Stimulated activated effector memory CD8-positive, alpha-beta T cell treated with anti-CD3 and anti-CD28 coated beads, Interleukin-12 subunit alpha, Interleukin-12 subunit beta, amount 100 ng/mL, for 72 hours (primary cell): ENCODE measurements at regions not wholly inside any gene's neighbourhood (a gene's known extent, or its start where the extent isn't known, plus 50 kb on each side); places are given as distances from the start of the nearest gene placed in this dataset.

Experiments used
- ATAC-seq: fragments of 150-1000 bp; cut with Tn5 transposase; 2 replicates; pipeline ENCODE4 v1.10.0; 2021
- DNase-seq, 2 donors: peaks; one replicate each; pipeline ENCODE4 v3.0.0; 2021 to 2022; ENCODE audit warnings: low spot score in 2 of 2
- H3K27ac Mint-ChIP-seq: one replicate; pipeline ENCODE4 v1.8.0; 2022; ENCODE audit warnings: mild to moderate bottlenecking, mixed read lengths
- H3K36me3 Mint-ChIP-seq: one replicate; pipeline ENCODE4 v1.8.0; 2022; ENCODE audit warnings: mild to moderate bottlenecking, mixed read lengths
- H3K4me1 Mint-ChIP-seq: one replicate; pipeline ENCODE4 v1.8.0; 2022; ENCODE audit warnings: mixed read lengths
- H3K4me3 Mint-ChIP-seq: one replicate; pipeline ENCODE4 v1.8.0; 2022; ENCODE audit warnings: mild to moderate bottlenecking, mixed read lengths
- H3K9me3 Mint-ChIP-seq: one replicate; pipeline ENCODE4 v1.8.0; 2022; ENCODE audit warnings: mixed read lengths

DNA sequence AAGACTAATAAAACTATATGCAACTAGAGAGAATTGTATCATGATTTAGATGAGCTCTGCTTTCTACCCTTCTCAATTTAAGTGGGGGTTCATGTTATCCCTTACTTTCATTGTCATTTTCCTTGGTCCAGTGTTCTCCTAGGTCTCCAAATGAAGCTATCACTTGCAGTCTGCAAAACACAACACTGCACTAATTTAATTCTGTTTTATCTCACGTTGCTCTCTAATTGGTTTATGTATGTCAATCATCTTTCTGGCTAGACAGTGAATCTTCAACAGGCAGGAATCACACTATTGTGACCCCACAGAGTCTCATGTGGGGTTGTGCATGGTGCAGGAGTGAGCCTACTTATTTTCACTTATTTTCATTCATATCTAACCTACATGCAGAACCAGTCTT lies 348.3 kb upstream of the SYT4 start:
- no peak overlapping the region for H3K4me3 Mint-ChIP-seq

DNA sequence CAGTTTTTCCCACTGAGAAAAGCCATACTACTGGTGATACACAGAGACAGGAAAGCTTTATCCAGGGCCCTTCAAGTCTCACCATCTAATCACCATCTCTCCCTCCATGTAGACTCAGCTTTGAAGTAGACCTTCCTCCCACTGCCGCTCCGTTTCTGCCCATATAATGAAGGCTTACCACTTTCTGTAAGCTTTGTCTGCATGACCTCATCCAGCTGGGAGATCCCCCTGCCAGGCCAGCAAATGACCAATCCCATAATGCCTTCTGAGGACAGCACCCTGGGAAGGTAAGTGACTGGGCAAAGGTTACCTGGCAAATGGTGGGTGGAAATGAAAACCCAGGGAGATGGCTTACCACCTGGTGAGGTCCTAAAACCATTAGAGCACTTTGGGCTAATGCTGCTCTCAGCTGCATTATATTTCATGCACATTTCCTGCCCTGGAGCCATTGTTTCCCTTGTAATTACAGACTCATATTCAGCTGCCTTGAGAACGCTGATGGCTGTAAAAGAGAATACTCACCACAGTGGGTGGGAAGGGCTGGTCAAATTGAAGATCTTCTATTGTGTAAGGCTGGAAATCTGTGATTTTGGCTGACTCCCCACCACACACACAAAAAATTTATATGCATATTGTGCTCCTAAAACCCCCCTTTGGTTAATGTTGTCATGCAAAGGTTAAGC lies 350.7 kb upstream of the SYT4 start:
- ATAC-seq, result no peak
- H3K36me3 Mint-ChIP-seq, result no peaks in the 10 kb centered on the region
- no peak overlapping the region for H3K27ac Mint-ChIP-seq
- no peaks in the 10 kb centered on the region for H3K4me1 Mint-ChIP-seq
- H3K9me3 Mint-ChIP-seq, result no peaks in the 10 kb centered on the region
- H3K4me3 Mint-ChIP-seq, result no peak overlapping the region
- DNase-seq, result no peak

More for the DNA sequence above, 348.3 kb upstream of the SYT4 start:
- H3K9me3 Mint-ChIP-seq, result no peaks in the 10 kb centered on the region
- H3K4me1 Mint-ChIP-seq, result no peaks in the 10 kb centered on the region
- DNase-seq, result no peak
- H3K27ac Mint-ChIP-seq, result no peak overlapping the region
- ATAC-seq, result no peak
- no peaks in the 10 kb centered on the region for H3K36me3 Mint-ChIP-seq

DNA sequence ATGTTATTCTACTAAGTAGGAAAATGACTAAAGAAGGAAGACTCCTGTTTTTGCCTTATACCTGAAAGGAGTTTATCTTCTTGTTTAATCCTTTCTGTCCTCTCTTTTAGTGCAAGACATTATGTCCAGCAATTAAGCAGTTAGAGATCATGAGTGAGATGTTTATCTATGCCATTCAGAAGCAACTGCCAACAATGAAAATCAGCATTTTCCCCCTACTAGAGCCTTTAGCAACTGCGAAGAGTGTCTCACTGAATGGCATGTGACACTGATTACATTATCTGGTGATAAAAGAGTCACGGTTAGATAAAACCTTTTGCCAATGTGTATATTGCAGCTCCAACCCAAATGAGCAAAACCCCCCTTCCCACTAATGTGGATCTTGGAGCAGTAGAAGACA lies 357.7 kb upstream of the SYT4 start:
- no peak for ATAC-seq
- no peak overlapping the region for H3K27ac Mint-ChIP-seq
- no peaks in the 10 kb centered on the region for H3K4me1 Mint-ChIP-seq
- no peaks in the 10 kb centered on the region for H3K36me3 Mint-ChIP-seq
- DNase-seq, result no peak
- H3K9me3 Mint-ChIP-seq, result peaks cover 2% of the 10 kb centered on the region
- no peak overlapping the region for H3K4me3 Mint-ChIP-seq

DNA sequence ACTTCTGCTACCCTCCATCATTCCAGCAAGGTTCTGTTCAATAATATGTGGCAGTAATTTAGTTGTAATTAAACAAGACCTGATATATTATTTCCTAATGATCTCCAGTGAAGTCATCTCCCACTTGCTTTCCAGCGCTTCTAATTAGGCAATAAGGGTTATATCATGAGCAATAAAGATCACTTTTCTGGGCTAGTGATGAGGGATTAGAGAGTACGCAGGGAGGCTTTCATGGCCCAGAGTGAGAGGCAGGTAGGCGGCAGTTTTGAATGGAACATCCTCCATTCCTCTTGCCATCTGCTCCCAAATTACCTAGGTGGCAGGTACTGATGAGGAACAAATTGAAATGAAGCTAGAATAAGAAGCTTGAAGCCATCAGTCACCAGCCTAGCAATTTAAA lies 358.1 kb upstream of the SYT4 start:
- no peak overlapping the region for H3K27ac Mint-ChIP-seq
- no peak for DNase-seq

DNA sequence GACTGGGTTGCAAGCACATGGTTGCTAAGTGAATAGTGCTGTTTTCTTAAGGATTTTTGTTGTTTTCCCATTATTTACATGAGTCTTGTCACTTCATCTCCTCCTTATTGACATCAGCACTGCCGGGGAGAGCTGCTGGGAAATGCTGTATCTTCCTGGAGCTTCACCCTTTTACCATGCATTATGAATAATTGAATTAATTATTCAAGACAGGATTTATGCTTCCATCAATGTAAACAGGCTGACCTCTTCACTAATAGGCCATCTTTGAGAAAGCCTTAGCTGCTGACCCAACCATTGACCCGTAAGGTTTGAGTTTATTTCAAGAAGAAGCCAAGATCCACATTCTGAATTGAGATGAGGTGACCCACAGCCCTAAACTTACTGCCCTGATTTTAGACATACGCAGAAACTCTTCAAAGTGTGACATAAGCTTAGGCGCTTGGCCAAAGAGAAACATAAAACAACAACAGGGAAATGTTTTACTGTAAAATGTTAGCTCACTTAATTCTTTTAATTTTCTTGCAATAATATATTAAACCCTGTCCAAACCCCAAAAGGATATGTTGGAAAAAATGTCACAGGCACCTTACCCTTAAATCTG lies 365.5 kb upstream of the SYT4 start:
- H3K9me3 Mint-ChIP-seq, result peaks cover 11% of the 10 kb centered on the region
- ATAC-seq (no peak), DNase-seq (no peak)
- H3K36me3 Mint-ChIP-seq, result no peaks in the 10 kb centered on the region
- H3K4me3 Mint-ChIP-seq, result no peak overlapping the region
- no peaks in the 10 kb centered on the region for H3K4me1 Mint-ChIP-seq
- H3K27ac Mint-ChIP-seq, result no peak overlapping the region

More for the DNA sequence above, 358.1 kb upstream of the SYT4 start:
- no peak overlapping the region for H3K4me3 Mint-ChIP-seq
- no peaks in the 10 kb centered on the region for H3K36me3 Mint-ChIP-seq
- peaks cover 4% of the 10 kb centered on the region for H3K9me3 Mint-ChIP-seq
- ATAC-seq, result no peak
- H3K4me1 Mint-ChIP-seq, result no peaks in the 10 kb centered on the region

DNA sequence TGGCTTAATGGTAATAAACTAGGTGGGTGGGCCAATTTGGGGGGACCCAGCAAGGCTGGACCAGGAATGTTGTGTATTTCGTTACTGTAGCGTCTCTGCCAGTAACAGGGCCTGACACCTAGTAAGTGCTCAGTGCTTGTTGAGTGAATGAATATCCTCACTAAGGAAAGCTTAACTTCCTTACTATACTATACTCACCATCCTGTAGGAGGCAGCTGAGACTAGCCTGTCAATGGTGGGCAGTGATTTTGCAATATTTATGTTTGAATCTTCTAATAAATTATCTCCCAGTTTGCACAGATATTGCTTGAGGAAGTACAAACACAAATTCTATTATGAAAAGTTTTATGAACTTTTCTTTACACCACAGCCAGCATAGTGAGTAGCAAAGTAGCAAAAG lies 370.7 kb upstream of the SYT4 start:
- Mint-ChIP-seq H3K36me3 (no peaks in the 10 kb centered on the region), H3K9me3 (no peaks in the 10 kb centered on the region), H3K27ac (no peak overlapping the region), H3K4me1 (no peaks in the 10 kb centered on the region), H3K4me3 (no peak overlapping the region)
- DNase-seq (no peak), ATAC-seq (no peak)

DNA sequence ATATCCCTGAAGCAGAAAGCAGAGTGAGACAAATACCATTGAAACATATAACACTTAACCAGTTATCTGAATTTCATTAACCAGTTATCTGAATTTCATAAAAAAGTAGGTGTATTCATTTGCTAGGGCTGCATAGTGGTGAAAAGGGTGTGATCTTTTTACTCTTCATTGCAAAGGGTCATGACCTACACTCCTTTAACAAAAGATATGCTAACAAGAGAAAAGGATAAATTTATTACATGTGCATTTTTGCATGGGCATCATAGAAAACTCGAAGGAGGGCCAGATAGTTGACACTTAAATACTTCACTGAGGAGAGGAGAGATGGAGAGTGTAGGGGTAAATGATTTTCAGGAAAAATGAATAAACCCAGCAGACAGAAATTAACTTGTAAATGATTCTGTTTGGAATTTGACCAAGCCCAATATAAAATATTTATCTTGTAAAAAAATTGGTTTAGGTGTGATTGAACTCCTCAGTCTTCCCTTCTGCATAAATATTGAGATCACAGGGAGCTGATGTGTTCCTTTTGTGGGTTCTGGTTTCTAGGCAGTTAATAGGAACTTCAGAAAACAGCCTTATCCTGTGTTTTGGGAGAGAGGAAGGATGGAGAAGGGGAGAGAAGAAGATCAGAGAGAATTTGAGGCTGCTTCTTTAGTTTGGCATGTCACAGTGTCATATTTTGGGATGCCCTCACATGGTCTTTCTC lies 372.5 kb upstream of the SYT4 start:
- Mint-ChIP-seq H3K4me3 (no peak overlapping the region), H3K4me1 (no peaks in the 10 kb centered on the region), H3K36me3 (no peaks in the 10 kb centered on the region)

DNA sequence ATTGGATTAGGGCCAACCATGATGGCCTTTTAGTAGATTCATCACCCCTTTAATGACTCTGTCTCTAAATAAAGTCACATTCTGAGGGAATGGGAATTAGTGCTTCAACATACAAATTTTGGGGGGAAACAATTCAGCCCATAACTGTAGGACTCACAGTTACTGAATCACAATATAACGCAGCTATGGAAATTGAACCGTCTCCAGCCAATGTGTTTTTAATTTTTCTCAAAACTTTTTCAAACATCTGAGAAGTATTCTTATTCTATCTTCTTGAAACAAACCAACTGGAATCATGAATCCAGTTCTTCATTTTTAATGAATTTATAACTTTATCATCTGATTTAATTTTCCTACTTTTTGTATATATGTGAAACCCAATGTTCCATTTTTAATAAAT lies 373.1 kb upstream of the SYT4 start:
- no peaks in the 10 kb centered on the region for H3K36me3 Mint-ChIP-seq
- peaks cover 3% of the 10 kb centered on the region for H3K9me3 Mint-ChIP-seq
- no peak for ATAC-seq
- no peak for DNase-seq
- no peak overlapping the region for H3K27ac Mint-ChIP-seq
- no peak overlapping the region for H3K4me3 Mint-ChIP-seq
- H3K4me1 Mint-ChIP-seq, result no peaks in the 10 kb centered on the region

More for the DNA sequence above, 372.5 kb upstream of the SYT4 start:
- peaks cover under 1% of the 10 kb centered on the region for H3K9me3 Mint-ChIP-seq
- no peak overlapping the region for H3K27ac Mint-ChIP-seq
- no peak for DNase-seq
- ATAC-seq, result no peak

DNA sequence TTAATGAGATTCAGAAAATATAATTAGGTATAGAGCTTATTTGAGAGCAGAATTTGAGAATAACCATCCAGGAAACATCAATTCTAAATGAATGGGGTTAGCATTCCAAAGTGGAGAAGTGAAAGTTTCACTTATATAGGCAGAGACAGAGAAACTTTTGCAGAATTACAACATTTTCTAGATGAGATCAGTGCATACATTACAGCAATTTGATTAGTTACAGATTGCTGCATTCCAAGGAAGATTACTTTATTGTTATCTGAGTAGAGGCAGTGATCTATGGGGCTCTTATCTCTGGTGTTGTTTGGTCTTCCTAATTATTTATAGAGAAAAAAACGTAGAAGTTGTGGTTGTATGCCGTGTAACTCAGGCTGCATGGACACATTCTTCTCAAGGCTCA lies 373.8 kb upstream of the SYT4 start:
- H3K36me3 Mint-ChIP-seq, result no peaks in the 10 kb centered on the region
- H3K9me3 Mint-ChIP-seq, result peaks cover 3% of the 10 kb centered on the region
- no peaks in the 10 kb centered on the region for H3K4me1 Mint-ChIP-seq
- ATAC-seq, result no peak
- no peak for DNase-seq
- H3K27ac Mint-ChIP-seq, result no peak overlapping the region
- H3K4me3 Mint-ChIP-seq, result no peak overlapping the region

DNA sequence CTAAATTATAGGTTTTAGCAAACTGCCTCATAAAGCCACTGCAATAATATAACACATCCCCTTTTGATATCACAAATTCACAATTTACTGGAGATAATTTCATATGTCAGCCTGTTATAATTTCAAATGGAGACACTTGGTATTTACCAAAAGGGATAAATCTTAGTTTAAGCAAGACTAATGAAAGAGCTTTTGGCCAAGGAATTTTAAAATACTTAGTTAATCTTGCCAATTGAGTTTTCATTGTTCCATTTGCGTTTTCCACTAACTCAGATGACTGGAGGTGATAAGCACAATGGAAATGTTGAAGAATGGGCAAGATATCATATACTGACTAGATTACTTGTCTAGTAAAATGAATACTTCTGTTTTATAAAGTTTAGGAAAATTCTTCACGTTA lies 379.3 kb upstream of the SYT4 start:
- Mint-ChIP-seq H3K36me3 (no peaks in the 10 kb centered on the region), H3K9me3 (peaks cover 6% of the 10 kb centered on the region), H3K27ac (no peak overlapping the region), H3K4me1 (no peaks in the 10 kb centered on the region), H3K4me3 (no peak overlapping the region)
- ATAC-seq (no peak), DNase-seq (no peak)

DNA sequence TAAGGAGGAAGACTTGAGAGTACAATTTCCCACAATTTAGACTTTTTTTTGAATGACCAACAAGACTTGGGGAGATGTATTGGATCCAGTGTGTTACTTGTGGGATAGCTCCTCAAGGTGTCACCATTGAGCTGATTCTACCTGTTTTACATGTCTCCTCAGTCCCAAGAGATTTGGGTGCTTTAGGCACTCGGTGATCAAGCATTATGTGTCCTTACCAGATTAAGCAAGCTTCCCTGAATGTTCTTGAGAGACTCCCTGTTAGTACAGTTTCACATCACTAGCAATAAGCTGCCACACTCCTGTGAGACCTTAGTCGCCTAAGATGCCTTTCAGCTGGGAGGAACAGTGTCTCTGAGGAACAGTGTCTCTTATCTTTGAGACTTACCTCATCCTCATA lies 384.3 kb upstream of the SYT4 start:
- H3K27ac Mint-ChIP-seq, result no peak overlapping the region
- H3K9me3 Mint-ChIP-seq, result peaks cover 8% of the 10 kb centered on the region
- no peaks in the 10 kb centered on the region for H3K4me1 Mint-ChIP-seq
- DNase-seq (no peak), ATAC-seq (no peak)
- H3K36me3 Mint-ChIP-seq, result no peaks in the 10 kb centered on the region
- no peak overlapping the region for H3K4me3 Mint-ChIP-seq

DNA sequence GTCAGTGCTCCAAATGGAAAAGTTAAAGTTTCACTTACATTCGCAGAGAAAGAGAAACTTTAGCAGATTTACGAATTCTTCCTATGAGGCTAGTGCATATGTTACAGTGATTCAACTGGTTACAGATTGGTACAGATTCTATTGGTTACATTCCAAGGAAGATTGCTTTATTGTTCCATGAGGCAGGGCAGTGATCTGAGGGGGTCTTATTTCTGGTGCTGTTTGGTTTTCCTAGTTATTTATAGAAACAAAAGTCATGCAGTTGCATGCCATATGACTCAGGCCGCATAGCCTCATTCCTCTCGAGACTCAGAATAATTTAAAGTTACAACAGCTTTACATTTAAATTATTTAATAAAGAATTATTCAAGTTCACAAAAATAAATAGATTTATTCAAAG lies 385.4 kb upstream of the SYT4 start:
- Mint-ChIP-seq H3K4me3 (no peak overlapping the region), H3K27ac (no peak overlapping the region), H3K9me3 (peaks cover 8% of the 10 kb centered on the region), H3K4me1 (no peaks in the 10 kb centered on the region), H3K36me3 (no peaks in the 10 kb centered on the region)
- ATAC-seq (no peak), DNase-seq (no peak)

DNA sequence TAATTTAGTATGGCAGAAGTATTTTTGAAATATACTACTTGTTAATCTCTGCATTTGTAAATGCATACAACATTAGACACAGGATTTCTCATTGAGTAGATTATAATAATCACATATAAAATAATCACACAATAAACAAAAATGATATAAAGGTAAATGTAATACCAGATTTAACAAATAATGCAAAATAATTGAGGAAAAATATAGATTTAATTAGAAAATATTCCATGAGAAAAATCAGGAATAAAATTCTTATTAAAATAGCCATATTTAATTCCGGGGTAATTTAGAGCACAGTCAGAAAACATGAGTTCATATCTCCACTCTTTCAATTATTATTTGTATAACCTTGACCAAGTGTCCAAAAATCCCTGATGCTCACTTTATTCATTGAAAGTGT lies 385.9 kb upstream of the SYT4 start:
- no peaks in the 10 kb centered on the region for H3K36me3 Mint-ChIP-seq
- H3K4me1 Mint-ChIP-seq, result no peaks in the 10 kb centered on the region
- H3K9me3 Mint-ChIP-seq, result peaks cover 8% of the 10 kb centered on the region
- no peak overlapping the region for H3K4me3 Mint-ChIP-seq
- ATAC-seq (no peak), DNase-seq (no peak)
- H3K27ac Mint-ChIP-seq, result no peak overlapping the region

DNA sequence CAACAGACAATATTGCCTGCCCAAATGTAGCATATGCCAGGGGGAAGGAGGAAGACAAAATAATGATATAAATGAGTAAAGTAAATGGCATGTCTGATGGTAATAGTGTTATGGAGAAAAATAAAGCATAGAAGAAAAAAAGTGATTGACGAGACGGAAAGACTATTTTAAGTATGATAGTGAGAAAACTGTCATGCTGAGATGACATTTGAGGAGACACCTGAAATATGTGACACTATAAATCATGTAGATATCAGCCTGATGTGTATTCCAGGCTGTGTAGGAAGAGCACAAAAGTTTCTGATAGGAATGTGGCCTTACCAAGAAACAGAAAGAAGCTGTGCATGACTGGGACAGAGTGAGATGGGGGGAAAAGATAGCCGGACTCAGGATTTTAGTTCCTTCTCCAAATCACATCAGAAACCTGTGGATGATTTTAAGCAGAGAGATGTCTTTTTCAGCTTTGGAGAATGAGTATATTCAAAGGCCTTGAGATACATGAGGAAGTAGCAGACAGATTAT lies 387.3 kb upstream of the SYT4 start:
- ATAC-seq (no peak), DNase-seq (no peak)
- Mint-ChIP-seq H3K36me3 (no peaks in the 10 kb centered on the region), H3K4me1 (no peaks in the 10 kb centered on the region), H3K4me3 (no peak overlapping the region), H3K9me3 (peaks cover 13% of the 10 kb centered on the region), H3K27ac (no peak overlapping the region)

DNA sequence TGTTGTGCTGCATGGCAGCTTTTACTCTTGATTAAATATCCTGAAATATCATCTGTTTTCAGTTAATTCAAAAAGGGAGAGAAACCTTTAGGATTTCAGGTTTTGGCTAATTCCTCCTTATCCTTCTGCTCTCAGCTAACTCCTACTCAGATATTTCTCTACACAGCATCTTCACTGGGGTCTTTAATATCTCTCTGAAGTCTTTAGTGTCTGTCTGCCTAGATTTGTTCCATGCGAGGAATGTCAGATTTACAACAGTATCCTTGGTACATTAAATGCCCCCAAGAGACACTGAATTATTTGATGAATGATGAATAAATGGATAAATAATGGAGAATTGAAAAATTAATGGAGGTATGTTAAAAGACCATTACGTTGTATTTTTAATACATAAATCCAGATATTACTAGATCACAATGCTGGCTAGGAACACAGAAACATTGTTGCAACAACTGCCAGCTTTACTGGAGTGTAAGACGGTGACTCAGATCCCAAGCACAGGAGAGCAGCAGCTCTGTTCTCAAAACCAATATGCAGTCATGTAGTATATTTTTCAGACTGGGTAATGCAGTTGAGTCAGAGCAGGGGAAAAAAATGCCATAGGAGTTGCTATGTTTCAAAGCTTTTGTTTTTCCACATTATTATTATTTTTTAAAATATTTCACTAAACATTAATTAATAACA lies 388.0 kb upstream of the SYT4 start:
- Mint-ChIP-seq H3K27ac (no peak overlapping the region), H3K4me1 (no peaks in the 10 kb centered on the region), H3K36me3 (no peaks in the 10 kb centered on the region), H3K9me3 (peaks cover 13% of the 10 kb centered on the region), H3K4me3 (no peak overlapping the region)
- no peak for DNase-seq
- ATAC-seq, result no peak
